Breast epithelium (tissue), 4 donors: ENCODE measurements at regions not wholly inside any gene's neighbourhood (a gene's known extent, or its start where the extent isn't known, plus 50 kb on each side); places are given as distances from the start of the nearest gene placed in this dataset.

Experiments
- DNase-seq, 2 donors: peaks; one replicate each; pipeline ENCODE4 v3.0.0-alpha.2; 2019; ENCODE audit warnings: low spot score in 2 of 2
- H3K27ac ChIP-seq, 2 donors: fragments of 200-600 bp; sonication (generic) in 1 of 2; one replicate each; pipeline ENCODE4 v1.5.1; 2016 to 2019; ENCODE audit warnings: mild to moderate bottlenecking in 1 of 2
- H3K27me3 ChIP-seq, 2 donors: fragments of 200-600 bp; sonication (generic) in 1 of 2; one replicate each; pipeline versions ENCODE4 v1.5.1 to v1.6.0; 2017 to 2019; ENCODE audit warnings: control low read depth in 1 of 2, mild to moderate bottlenecking in 1 of 2
- H3K36me3 ChIP-seq: fragments of 200-600 bp; one replicate; pipeline ENCODE4 v1.5.1; 2019
- H3K4me1 ChIP-seq, 2 donors: fragments of 200-600 bp; sonication (generic); one replicate each; pipeline ENCODE4 v1.5.1; 2016 to 2019; ENCODE audit warnings: control low read depth in 1 of 2
- H3K4me3 ChIP-seq, 3 donors: fragments of 200-600 bp; sonication (generic); 1 replicate in 2 of 3; 2 replicates in 1 of 3; pipeline ENCODE4 v1.5.1; 2016 to 2019; ENCODE audit warnings: mild to moderate bottlenecking in 3 of 3, moderate library complexity in 2 of 3
- H3K9me3 ChIP-seq, 2 donors: fragments of 200-600 bp; sonication (generic) in 1 of 2; one replicate each; pipeline ENCODE4 v1.5.1; 2016 to 2019; ENCODE audit warnings: control low read depth in 1 of 2
- POLR2A ChIP-seq: fragments of 450-650 bp; IDR thresholded peaks from one replicate; pipeline ENCODE4 v1.6.1; 2016; ENCODE audit warnings: antibody characterized with exemption, mild to moderate bottlenecking, moderate library complexity
- POLR2AphosphoS5 ChIP-seq, 3 donors: sonication (generic); formaldehyde crosslinking; IDR thresholded peaks; one replicate each; pipeline ENCODE4 v1.6.1; 2017; ENCODE audit warnings: antibody characterized with exemption in 3 of 3
- intact Hi-C: fragments of 100-400 bp; cut with DNase I; formaldehyde crosslinking; loops from one replicate; pipeline ENCODE4 v1.15.1; 2023; ENCODE audit warnings: low total_unique reads
- TF ChIP-seq, protein P1 (sequence below), 3 donors: fragments of 450-650 bp; IDR thresholded peaks; one replicate each; pipeline ENCODE4 v1.5.1; 2016 to 2017; ENCODE audit warnings: antibody characterized with exemption in 3 of 3, mild to moderate bottlenecking in 3 of 3, moderate library complexity in 3 of 3

DNA sequence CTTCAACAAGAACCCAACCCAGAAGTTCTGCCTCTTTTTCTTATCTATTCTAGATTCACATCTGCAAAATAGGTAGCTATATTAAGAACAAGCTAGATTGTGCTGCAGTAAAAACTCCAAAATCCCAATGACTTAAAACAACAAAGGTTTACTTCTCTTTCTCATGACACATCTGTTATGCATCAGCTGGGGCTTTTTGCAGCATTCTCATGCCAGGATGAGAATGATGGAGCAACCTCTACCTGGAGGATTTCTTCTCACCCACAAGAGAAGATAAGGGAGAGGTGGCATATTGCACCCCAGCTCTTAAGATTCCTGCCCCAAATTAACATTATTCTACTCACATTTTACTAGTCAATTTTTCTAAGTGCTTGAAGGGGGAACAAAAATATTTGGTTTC, 152.3 kb upstream of the SPAG17 start:
- no peak for DNase-seq
- H3K9me3 ChIP-seq: no peaks in the 10 kb centered on the region
- H3K4me1 ChIP-seq: no peaks in the 10 kb centered on the region

GRCh38 chr1:118335331-118335732, 150.3 kb upstream of the SPAG17 start:
- TF ChIP-seq POLR2AphosphoS5 (IDR thresholded peaks at IDR 0.05) (no peak), POLR2A (no peak)
- TF ChIP-seq, protein P1, sequence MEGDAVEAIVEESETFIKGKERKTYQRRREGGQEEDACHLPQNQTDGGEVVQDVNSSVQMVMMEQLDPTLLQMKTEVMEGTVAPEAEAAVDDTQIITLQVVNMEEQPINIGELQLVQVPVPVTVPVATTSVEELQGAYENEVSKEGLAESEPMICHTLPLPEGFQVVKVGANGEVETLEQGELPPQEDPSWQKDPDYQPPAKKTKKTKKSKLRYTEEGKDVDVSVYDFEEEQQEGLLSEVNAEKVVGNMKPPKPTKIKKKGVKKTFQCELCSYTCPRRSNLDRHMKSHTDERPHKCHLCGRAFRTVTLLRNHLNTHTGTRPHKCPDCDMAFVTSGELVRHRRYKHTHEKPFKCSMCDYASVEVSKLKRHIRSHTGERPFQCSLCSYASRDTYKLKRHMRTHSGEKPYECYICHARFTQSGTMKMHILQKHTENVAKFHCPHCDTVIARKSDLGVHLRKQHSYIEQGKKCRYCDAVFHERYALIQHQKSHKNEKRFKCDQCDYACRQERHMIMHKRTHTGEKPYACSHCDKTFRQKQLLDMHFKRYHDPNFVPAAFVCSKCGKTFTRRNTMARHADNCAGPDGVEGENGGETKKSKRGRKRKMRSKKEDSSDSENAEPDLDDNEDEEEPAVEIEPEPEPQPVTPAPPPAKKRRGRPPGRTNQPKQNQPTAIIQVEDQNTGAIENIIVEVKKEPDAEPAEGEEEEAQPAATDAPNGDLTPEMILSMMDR (IDR thresholded peaks at IDR 0.05): no peak
- H3K9me3 ChIP-seq: no peaks in the 10 kb centered on the region
- no peak for DNase-seq
- H3K4me3 ChIP-seq: no peak overlapping the region
- no peaks in the 10 kb centered on the region for H3K36me3 ChIP-seq
- no peaks in the 10 kb centered on the region for H3K4me1 ChIP-seq
- H3K27ac ChIP-seq: no peak overlapping the region
- no peaks in the 10 kb centered on the region for H3K27me3 ChIP-seq
- intact Hi-C loops: no loop called here

More for the DNA sequence above, 152.3 kb upstream of the SPAG17 start:
- Histone ChIP-seq H3K27me3 (no peaks in the 10 kb centered on the region), H3K27ac (no peak overlapping the region), H3K4me3 (no peak overlapping the region), H3K36me3 (no peaks in the 10 kb centered on the region)
- no peak for TF ChIP-seq POLR2A
- TF ChIP-seq, protein P1 (IDR thresholded peaks at IDR 0.05): no peak
- TF ChIP-seq POLR2AphosphoS5 (IDR thresholded peaks at IDR 0.05): no peak
- intact Hi-C loops: no loop called here

GRCh38 chr1:118334506-118334905, 149.5 kb upstream of the SPAG17 start:
- TF ChIP-seq POLR2AphosphoS5 (IDR thresholded peaks at IDR 0.05) (no peak), POLR2A (no peak)
- TF ChIP-seq, protein P1 (IDR thresholded peaks at IDR 0.05): no peak
- DNase-seq: no peak
- Histone ChIP-seq H3K36me3 (no peaks in the 10 kb centered on the region), H3K9me3 (no peaks in the 10 kb centered on the region), H3K27ac (no peak overlapping the region), H3K4me3 (no peak overlapping the region), H3K4me1 (no peaks in the 10 kb centered on the region), H3K27me3 (no peaks in the 10 kb centered on the region)
- intact Hi-C loops: no loop called here

- Histone ChIP-seq H3K27me3 (no peaks in the 10 kb centered on the region), H3K36me3 (no peaks in the 10 kb centered on the region), H3K9me3 (no peaks in the 10 kb centered on the region), H3K4me3 (no peak overlapping the region), H3K27ac (no peak overlapping the region), H3K4me1 (no peaks in the 10 kb centered on the region)
- intact Hi-C loops: no loop called here
- TF ChIP-seq POLR2AphosphoS5 (IDR thresholded peaks at IDR 0.05): no peak
- TF ChIP-seq POLR2A: no peak
- DNase-seq: no peak
Observed at GRCh38 chr1:118333601-118334210, 148.7 kb upstream of the SPAG17 start.

DNA sequence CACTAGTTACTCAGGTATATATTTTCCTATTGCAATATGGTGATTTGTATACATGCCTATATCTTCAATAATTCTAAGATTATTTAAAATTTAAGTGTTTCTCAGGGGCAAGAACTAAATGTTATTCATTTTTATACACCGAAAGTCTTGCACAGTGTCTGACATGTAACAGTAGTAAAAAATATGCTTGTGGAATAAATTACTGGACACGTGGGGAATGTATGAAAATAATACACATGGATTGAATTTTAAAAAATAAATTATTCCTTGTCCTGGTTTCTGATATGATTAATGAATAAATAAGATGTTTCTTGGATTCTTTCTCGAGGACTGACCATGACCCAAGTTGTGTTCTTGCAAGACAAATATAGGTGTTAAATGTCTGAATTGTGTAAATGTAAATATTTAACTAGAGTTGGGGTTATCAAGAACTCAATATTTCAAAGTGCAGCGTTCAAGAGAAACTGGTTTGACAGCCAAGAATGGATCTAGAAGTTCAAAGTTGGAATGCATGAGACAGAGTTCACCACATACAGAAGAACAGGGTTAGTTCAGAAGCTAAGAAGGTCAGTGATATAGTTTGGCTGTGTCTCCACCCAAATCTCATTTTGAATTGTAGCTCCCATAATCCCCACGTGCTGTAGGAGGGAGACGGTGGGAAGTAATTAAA, 142.1 kb upstream of the SPAG17 start:
- no peaks in the 10 kb centered on the region for H3K36me3 ChIP-seq
- intact Hi-C loops: no loop called here
- no peak for DNase-seq
- TF ChIP-seq POLR2AphosphoS5 (IDR thresholded peaks at IDR 0.05) (no peak), POLR2A (no peak)
- TF ChIP-seq, protein P1 (IDR thresholded peaks at IDR 0.05): no peak
- no peaks in the 10 kb centered on the region for H3K27me3 ChIP-seq
- H3K27ac ChIP-seq: no peak overlapping the region
- H3K4me3 ChIP-seq: no peak overlapping the region
- H3K4me1 ChIP-seq: no peaks in the 10 kb centered on the region
- no peaks in the 10 kb centered on the region for H3K9me3 ChIP-seq
